Memory B cell (primary cell): ENCODE measurements at regions not wholly inside any gene's neighbourhood (a gene's known extent, or its start where the extent isn't known, plus 50 kb on each side); places are given as distances from the start of the nearest gene placed in this dataset.

ENCODE experiments used
- ATAC-seq: fragments of 150-1000 bp; cut with Tn5 transposase; 2 replicates; pipeline ENCODE4 v1.10.0; 2021; ENCODE audit warnings: low read depth, mild to moderate bottlenecking, moderate library complexity
- DNase-seq, 2 donors: peaks; one replicate each; pipeline ENCODE4 v3.0.0; 2022; ENCODE audit warnings: low spot score in 2 of 2
- H3K27ac Mint-ChIP-seq: one replicate; pipeline ENCODE4 v1.8.0; 2022; ENCODE audit warnings: mild to moderate bottlenecking, moderate library complexity, mixed read lengths
- H3K27me3 Mint-ChIP-seq: one replicate; pipeline ENCODE4 v1.8.0; 2022; ENCODE audit warnings: mixed read lengths
- H3K36me3 Mint-ChIP-seq: one replicate; pipeline ENCODE4 v1.8.0; 2022; ENCODE audit warnings: mild to moderate bottlenecking, mixed read lengths
- H3K4me1 Mint-ChIP-seq: one replicate; pipeline ENCODE4 v1.8.0; 2022; ENCODE audit warnings: mixed read lengths
- H3K4me3 Mint-ChIP-seq: one replicate; pipeline ENCODE4 v1.8.0; 2022; ENCODE audit warnings: mild to moderate bottlenecking, moderate library complexity, mixed read lengths
- H3K9me3 Mint-ChIP-seq: one replicate; pipeline ENCODE4 v1.8.0; 2022; ENCODE audit warnings: mixed read lengths

GRCh38 chr2:7329465-7329864, 412.3 kb downstream of the RNF144A start:
- no peak overlapping the region for H3K27ac Mint-ChIP-seq
- ATAC-seq (no peak), DNase-seq (no peak)
- no peaks in the 10 kb centered on the region for H3K36me3 Mint-ChIP-seq
- peaks cover 2% of the 10 kb centered on the region for H3K27me3 Mint-ChIP-seq
- no peaks in the 10 kb centered on the region for H3K9me3 Mint-ChIP-seq
- H3K4me3 Mint-ChIP-seq: no peak overlapping the region
- H3K4me1 Mint-ChIP-seq: no peaks in the 10 kb centered on the region

GRCh38 chr2:7333189-7333765, 416.1 kb downstream of the RNF144A start:
- ATAC-seq (no peak), DNase-seq (no peak)
- H3K9me3 Mint-ChIP-seq: peaks cover 1% of the 10 kb centered on the region
- H3K27me3 Mint-ChIP-seq: peaks cover 6% of the 10 kb centered on the region
- no peak overlapping the region for H3K4me3 Mint-ChIP-seq
- no peaks in the 10 kb centered on the region for H3K4me1 Mint-ChIP-seq
- H3K27ac Mint-ChIP-seq: no peak overlapping the region
- no peaks in the 10 kb centered on the region for H3K36me3 Mint-ChIP-seq

- H3K4me3 Mint-ChIP-seq: no peak overlapping the region
- H3K36me3 Mint-ChIP-seq: no peaks in the 10 kb centered on the region
- H3K4me1 Mint-ChIP-seq: no peaks in the 10 kb centered on the region
- H3K27me3 Mint-ChIP-seq: peaks cover 6% of the 10 kb centered on the region
- peaks cover 1% of the 10 kb centered on the region for H3K9me3 Mint-ChIP-seq
- no peak for DNase-seq
- ATAC-seq: no peak
- no peak overlapping the region for H3K27ac Mint-ChIP-seq
Measured at GRCh38 chr2:7333960-7334493, 416.8 kb downstream of the RNF144A start.

GRCh38 chr2:7338961-7339360, 421.7 kb downstream of the RNF144A start:
- DNase-seq (no peak), ATAC-seq (no peak)
- Mint-ChIP-seq H3K27ac (no peak overlapping the region), H3K4me1 (no peaks in the 10 kb centered on the region), H3K36me3 (no peaks in the 10 kb centered on the region), H3K9me3 (peaks cover 1% of the 10 kb centered on the region), H3K27me3 (peaks cover 7% of the 10 kb centered on the region), H3K4me3 (no peak overlapping the region)

GRCh38 chr2:7346336-7346735, 429.1 kb downstream of the RNF144A start:
- no peak for DNase-seq
- Mint-ChIP-seq H3K9me3 (peaks cover 1% of the 10 kb centered on the region), H3K27ac (no peak overlapping the region), H3K4me3 (no peak overlapping the region), H3K27me3 (peaks cover 1% of the 10 kb centered on the region), H3K4me1 (no peaks in the 10 kb centered on the region), H3K36me3 (no peaks in the 10 kb centered on the region)
- ATAC-seq: no peak

GRCh38 chr2:7348761-7349160, 431.5 kb downstream of the RNF144A start:
- no peak overlapping the region for H3K27ac Mint-ChIP-seq
- no peak overlapping the region for H3K4me3 Mint-ChIP-seq
- H3K36me3 Mint-ChIP-seq: no peaks in the 10 kb centered on the region
- DNase-seq (no peak), ATAC-seq (no peak)
- H3K9me3 Mint-ChIP-seq: peaks cover 3% of the 10 kb centered on the region
- no peaks in the 10 kb centered on the region for H3K4me1 Mint-ChIP-seq
- H3K27me3 Mint-ChIP-seq: peaks cover 3% of the 10 kb centered on the region

GRCh38 chr2:7352191-7352590, 435.0 kb downstream of the RNF144A start:
- no peak for ATAC-seq

GRCh38 chr2:7353571-7353970, 436.4 kb downstream of the RNF144A start:
- H3K4me1 Mint-ChIP-seq: no peaks in the 10 kb centered on the region
- H3K27me3 Mint-ChIP-seq: peaks cover 2% of the 10 kb centered on the region
- H3K27ac Mint-ChIP-seq: no peak overlapping the region
- H3K4me3 Mint-ChIP-seq: no peak overlapping the region
- ATAC-seq (no peak), DNase-seq (no peak)
- H3K36me3 Mint-ChIP-seq: no peaks in the 10 kb centered on the region
- H3K9me3 Mint-ChIP-seq: peaks cover 2% of the 10 kb centered on the region

More at GRCh38 chr2:7352191-7352590, 435.0 kb downstream of the RNF144A start:
- H3K27me3 Mint-ChIP-seq: peaks cover 2% of the 10 kb centered on the region
- no peaks in the 10 kb centered on the region for H3K36me3 Mint-ChIP-seq
- no peaks in the 10 kb centered on the region for H3K4me1 Mint-ChIP-seq
- peaks cover 2% of the 10 kb centered on the region for H3K9me3 Mint-ChIP-seq
- no peak for DNase-seq
- no peak overlapping the region for H3K4me3 Mint-ChIP-seq
- no peak overlapping the region for H3K27ac Mint-ChIP-seq

- ATAC-seq: no peak
- H3K4me3 Mint-ChIP-seq: no peak overlapping the region
- peaks cover 2% of the 10 kb centered on the region for H3K9me3 Mint-ChIP-seq
- peaks cover 2% of the 10 kb centered on the region for H3K27me3 Mint-ChIP-seq
- DNase-seq: no peak
- no peaks in the 10 kb centered on the region for H3K36me3 Mint-ChIP-seq
- no peaks in the 10 kb centered on the region for H3K4me1 Mint-ChIP-seq
- no peak overlapping the region for H3K27ac Mint-ChIP-seq
Measured at GRCh38 chr2:7355781-7356180, 438.6 kb downstream of the RNF144A start.

GRCh38 chr2:7356909-7357584, 439.8 kb downstream of the RNF144A start:
- DNase-seq (no peak), ATAC-seq (no peak)
- H3K4me1 Mint-ChIP-seq: no peaks in the 10 kb centered on the region
- H3K27me3 Mint-ChIP-seq: peaks cover 2% of the 10 kb centered on the region
- H3K4me3 Mint-ChIP-seq: no peak overlapping the region
- H3K36me3 Mint-ChIP-seq: no peaks in the 10 kb centered on the region
- peaks cover 2% of the 10 kb centered on the region for H3K9me3 Mint-ChIP-seq
- no peak overlapping the region for H3K27ac Mint-ChIP-seq

GRCh38 chr2:7357993-7358392, 440.8 kb downstream of the RNF144A start:
- H3K4me3 Mint-ChIP-seq: no peak overlapping the region
- ATAC-seq (no peak), DNase-seq (no peak)
- H3K27ac Mint-ChIP-seq: no peak overlapping the region
- H3K36me3 Mint-ChIP-seq: no peaks in the 10 kb centered on the region
- no peaks in the 10 kb centered on the region for H3K27me3 Mint-ChIP-seq
- H3K4me1 Mint-ChIP-seq: no peaks in the 10 kb centered on the region
- H3K9me3 Mint-ChIP-seq: no peaks in the 10 kb centered on the region

GRCh38 chr2:7358865-7359447, 441.7 kb downstream of the RNF144A start:
- Mint-ChIP-seq H3K4me3 (no peak overlapping the region), H3K4me1 (no peaks in the 10 kb centered on the region), H3K27ac (no peak overlapping the region), H3K36me3 (no peaks in the 10 kb centered on the region), H3K9me3 (no peaks in the 10 kb centered on the region), H3K27me3 (no peaks in the 10 kb centered on the region)
- ATAC-seq: no peak
- no peak for DNase-seq

GRCh38 chr2:7363906-7364305, 446.7 kb downstream of the RNF144A start:
- Mint-ChIP-seq H3K9me3 (peaks cover 4% of the 10 kb centered on the region), H3K36me3 (no peaks in the 10 kb centered on the region), H3K4me1 (no peaks in the 10 kb centered on the region), H3K4me3 (no peak overlapping the region), H3K27ac (no peak overlapping the region), H3K27me3 (no peaks in the 10 kb centered on the region)
- ATAC-seq (no peak), DNase-seq (no peak)

GRCh38 chr2:7368211-7368610, 451.0 kb downstream of the RNF144A start:
- DNase-seq (no peak), ATAC-seq (no peak)
- no peaks in the 10 kb centered on the region for H3K36me3 Mint-ChIP-seq
- peaks cover 2% of the 10 kb centered on the region for H3K27me3 Mint-ChIP-seq
- H3K9me3 Mint-ChIP-seq: peaks cover 8% of the 10 kb centered on the region
- H3K4me1 Mint-ChIP-seq: no peaks in the 10 kb centered on the region
- no peak overlapping the region for H3K27ac Mint-ChIP-seq
- H3K4me3 Mint-ChIP-seq: no peak overlapping the region
